ENCODE measurements at regions not wholly inside any gene's neighbourhood (a gene's known extent, or its start where the extent isn't known, plus 50 kb on each side); places are given as distances from the start of the nearest gene placed in this dataset.
"Not testable (repeated sequence)": the region's sequence is repeated elsewhere in the genome, so short reads cannot be mapped to it uniquely, and the experiment has no call there.

- no peak for TF ChIP-seq CTCF (IDR thresholded peaks at IDR 0.05)
- Mint-ChIP-seq H3K36me3 (ENCODE audit: low read depth) (peaks cover 9% of the 10 kb centered on the region), H3K27ac (peak overlapping the region; percentile 52), H3K9me3 (peaks cover 15% of the 10 kb centered on the region), H3K4me3 (no peak overlapping the region), H3K27me3 (ENCODE audit: low read depth, poor library complexity) (peaks cover 3% of the 10 kb centered on the region), H3K4me1 (peaks cover 18% of the 10 kb centered on the region)
- no peak for DNase-seq
Measured at GRCh38 chr18:25533218-25533617, 181.3 kb upstream of the ZNF521 start.

GRCh38 chr18:25531207-25531606 is 179.2 kb upstream of the ZNF521 start:
- TF ChIP-seq CTCF (IDR thresholded peaks at IDR 0.05): no peak
- peaks cover 3% of the 10 kb centered on the region for H3K27me3 Mint-ChIP-seq (ENCODE audit: low read depth, poor library complexity)
- H3K27ac Mint-ChIP-seq: peak overlapping the region; percentile 91
- no peak overlapping the region for H3K4me3 Mint-ChIP-seq
- DNase-seq: no peak
- peaks cover 15% of the 10 kb centered on the region for H3K9me3 Mint-ChIP-seq
- peaks cover 9% of the 10 kb centered on the region for H3K36me3 Mint-ChIP-seq (ENCODE audit: low read depth)
- peaks cover 18% of the 10 kb centered on the region for H3K4me1 Mint-ChIP-seq

- peaks cover 16% of the 10 kb centered on the region for H3K9me3 Mint-ChIP-seq
- not testable (repeated sequence) for H3K27me3 Mint-ChIP-seq (ENCODE audit: low read depth, poor library complexity); H3K27ac Mint-ChIP-seq; DNase-seq; H3K36me3 Mint-ChIP-seq (ENCODE audit: low read depth); H3K4me3 Mint-ChIP-seq; H3K4me1 Mint-ChIP-seq
Measured at GRCh38 chr18:25525789-25526188, 173.8 kb upstream of the ZNF521 start.

GRCh38 chr18:25518716-25519053 is 166.7 kb upstream of the ZNF521 start:
- Mint-ChIP-seq H3K27me3 (ENCODE audit: low read depth, poor library complexity) (no peaks in the 10 kb centered on the region), H3K9me3 (no peaks in the 10 kb centered on the region), H3K27ac (no peak overlapping the region), H3K36me3 (ENCODE audit: low read depth) (no peaks in the 10 kb centered on the region), H3K4me3 (no peak overlapping the region), H3K4me1 (peaks cover 33% of the 10 kb centered on the region)
- DNase-seq: no peak
- TF ChIP-seq CTCF (IDR thresholded peaks at IDR 0.05): no peak

- no peaks in the 10 kb centered on the region for H3K27me3 Mint-ChIP-seq (ENCODE audit: low read depth, poor library complexity)
- H3K4me3 Mint-ChIP-seq: no peak overlapping the region
- TF ChIP-seq CTCF (IDR thresholded peaks at IDR 0.05): no peak
- H3K4me1 Mint-ChIP-seq: peaks cover 33% of the 10 kb centered on the region
- peak overlapping the region; percentile 89 for H3K27ac Mint-ChIP-seq
- no peaks in the 10 kb centered on the region for H3K36me3 Mint-ChIP-seq (ENCODE audit: low read depth)
- DNase-seq: peak; percentile 12
- no peaks in the 10 kb centered on the region for H3K9me3 Mint-ChIP-seq
Measured at GRCh38 chr18:25517881-25518715, 166.1 kb upstream of the ZNF521 start.

- DNase-seq: no peak
- peak overlapping the region; percentile 25 for H3K27ac Mint-ChIP-seq
- H3K4me3 Mint-ChIP-seq: no peak overlapping the region
- no peaks in the 10 kb centered on the region for H3K9me3 Mint-ChIP-seq
- peaks cover 33% of the 10 kb centered on the region for H3K4me1 Mint-ChIP-seq
- TF ChIP-seq CTCF (IDR thresholded peaks at IDR 0.05): no peak
- no peaks in the 10 kb centered on the region for H3K36me3 Mint-ChIP-seq (ENCODE audit: low read depth)
- H3K27me3 Mint-ChIP-seq (ENCODE audit: low read depth, poor library complexity): no peaks in the 10 kb centered on the region
Measured at GRCh38 chr18:25516747-25517498, 165.0 kb upstream of the ZNF521 start.
